ENCODE measurements at regions not wholly inside any gene's neighbourhood (a gene's known extent, or its start where the extent isn't known, plus 50 kb on each side); places are given as distances from the start of the nearest gene placed in this dataset.

DNA sequence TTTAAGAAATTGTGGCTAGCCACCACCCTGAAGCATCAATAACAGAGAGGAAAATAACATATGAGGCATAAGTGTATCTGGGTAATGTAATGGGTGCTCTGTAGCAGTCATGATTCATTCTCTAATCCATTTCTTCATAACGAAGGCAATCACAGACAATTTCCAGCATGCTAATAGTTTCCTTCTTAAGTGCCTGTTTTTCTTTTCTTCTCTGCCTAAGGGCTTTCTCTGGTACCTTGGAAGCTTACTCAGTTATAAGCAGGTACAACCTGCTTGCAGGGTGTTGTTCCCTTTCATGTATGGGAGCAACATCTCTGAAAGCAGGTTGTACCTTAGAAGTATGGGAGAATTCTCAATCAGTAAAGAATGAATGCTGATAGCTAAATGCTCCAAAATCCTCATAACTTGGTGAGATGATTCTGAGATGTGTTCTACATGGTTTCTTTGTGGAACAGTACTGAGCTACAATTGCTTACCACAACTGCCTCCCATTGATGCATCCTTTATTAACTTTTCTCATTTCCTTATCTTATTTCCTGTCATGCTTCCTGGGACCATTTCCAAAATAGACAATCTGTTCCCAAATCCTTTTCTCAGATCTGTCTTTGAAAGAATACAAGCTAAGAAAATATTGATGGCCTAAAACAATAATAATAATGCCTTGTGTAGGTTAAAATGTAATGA lies 247.6 kb downstream of the PAPSS1 start:
- TF ChIP-seq SMC3 (conservative IDR thresholded peaks at IDR 0.05; ENCODE audit: poor library complexity) (no peak), EP300 (conservative IDR thresholded peaks at IDR 0.05; ENCODE audit: poor library complexity, severe bottlenecking) (no peak), EZH2 (IDR thresholded peaks at IDR 0.05; ENCODE audit: borderline replicate concordance, insufficient read depth, low read length, poor library complexity, severe bottlenecking) (no peak), TAF1 (IDR thresholded peaks at IDR 0.05; ENCODE audit: low read depth) (no peak), POLR2AphosphoS5 (IDR thresholded peaks at IDR 0.05) (no peak), RAD21 (conservative IDR thresholded peaks at IDR 0.05) (no peak), MXI1 (conservative IDR thresholded peaks at IDR 0.05; ENCODE audit: poor library complexity, severe bottlenecking) (no peak)
- TF ChIP-seq, protein P1, sequence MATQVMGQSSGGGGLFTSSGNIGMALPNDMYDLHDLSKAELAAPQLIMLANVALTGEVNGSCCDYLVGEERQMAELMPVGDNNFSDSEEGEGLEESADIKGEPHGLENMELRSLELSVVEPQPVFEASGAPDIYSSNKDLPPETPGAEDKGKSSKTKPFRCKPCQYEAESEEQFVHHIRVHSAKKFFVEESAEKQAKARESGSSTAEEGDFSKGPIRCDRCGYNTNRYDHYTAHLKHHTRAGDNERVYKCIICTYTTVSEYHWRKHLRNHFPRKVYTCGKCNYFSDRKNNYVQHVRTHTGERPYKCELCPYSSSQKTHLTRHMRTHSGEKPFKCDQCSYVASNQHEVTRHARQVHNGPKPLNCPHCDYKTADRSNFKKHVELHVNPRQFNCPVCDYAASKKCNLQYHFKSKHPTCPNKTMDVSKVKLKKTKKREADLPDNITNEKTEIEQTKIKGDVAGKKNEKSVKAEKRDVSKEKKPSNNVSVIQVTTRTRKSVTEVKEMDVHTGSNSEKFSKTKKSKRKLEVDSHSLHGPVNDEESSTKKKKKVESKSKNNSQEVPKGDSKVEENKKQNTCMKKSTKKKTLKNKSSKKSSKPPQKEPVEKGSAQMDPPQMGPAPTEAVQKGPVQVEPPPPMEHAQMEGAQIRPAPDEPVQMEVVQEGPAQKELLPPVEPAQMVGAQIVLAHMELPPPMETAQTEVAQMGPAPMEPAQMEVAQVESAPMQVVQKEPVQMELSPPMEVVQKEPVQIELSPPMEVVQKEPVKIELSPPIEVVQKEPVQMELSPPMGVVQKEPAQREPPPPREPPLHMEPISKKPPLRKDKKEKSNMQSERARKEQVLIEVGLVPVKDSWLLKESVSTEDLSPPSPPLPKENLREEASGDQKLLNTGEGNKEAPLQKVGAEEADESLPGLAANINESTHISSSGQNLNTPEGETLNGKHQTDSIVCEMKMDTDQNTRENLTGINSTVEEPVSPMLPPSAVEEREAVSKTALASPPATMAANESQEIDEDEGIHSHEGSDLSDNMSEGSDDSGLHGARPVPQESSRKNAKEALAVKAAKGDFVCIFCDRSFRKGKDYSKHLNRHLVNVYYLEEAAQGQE (IDR thresholded peaks at IDR 0.05; ENCODE audit: borderline replicate concordance), result no peak
- TF ChIP-seq, protein P2, sequence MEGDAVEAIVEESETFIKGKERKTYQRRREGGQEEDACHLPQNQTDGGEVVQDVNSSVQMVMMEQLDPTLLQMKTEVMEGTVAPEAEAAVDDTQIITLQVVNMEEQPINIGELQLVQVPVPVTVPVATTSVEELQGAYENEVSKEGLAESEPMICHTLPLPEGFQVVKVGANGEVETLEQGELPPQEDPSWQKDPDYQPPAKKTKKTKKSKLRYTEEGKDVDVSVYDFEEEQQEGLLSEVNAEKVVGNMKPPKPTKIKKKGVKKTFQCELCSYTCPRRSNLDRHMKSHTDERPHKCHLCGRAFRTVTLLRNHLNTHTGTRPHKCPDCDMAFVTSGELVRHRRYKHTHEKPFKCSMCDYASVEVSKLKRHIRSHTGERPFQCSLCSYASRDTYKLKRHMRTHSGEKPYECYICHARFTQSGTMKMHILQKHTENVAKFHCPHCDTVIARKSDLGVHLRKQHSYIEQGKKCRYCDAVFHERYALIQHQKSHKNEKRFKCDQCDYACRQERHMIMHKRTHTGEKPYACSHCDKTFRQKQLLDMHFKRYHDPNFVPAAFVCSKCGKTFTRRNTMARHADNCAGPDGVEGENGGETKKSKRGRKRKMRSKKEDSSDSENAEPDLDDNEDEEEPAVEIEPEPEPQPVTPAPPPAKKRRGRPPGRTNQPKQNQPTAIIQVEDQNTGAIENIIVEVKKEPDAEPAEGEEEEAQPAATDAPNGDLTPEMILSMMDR (IDR thresholded peaks at IDR 0.05; ENCODE audit: poor library complexity, severe bottlenecking), result no peak
- Histone ChIP-seq H3K4me3 (ENCODE audit: low read length) (no peak overlapping the region), H3K27ac (ENCODE audit: low read length) (no peak overlapping the region), H3K36me3 (ENCODE audit: insufficient read depth, low read length) (no peaks in the 10 kb centered on the region), H3K27me3 (ENCODE audit: insufficient read depth, low read depth, low read length) (no peaks in the 10 kb centered on the region), H3K79me2 (replicated peaks; ENCODE audit: insufficient read depth, low read length) (no peaks in the 10 kb centered on the region), H4K20me1 (ENCODE audit: insufficient read depth) (no peaks in the 10 kb centered on the region), H3K9ac (ENCODE audit: low read length) (no peak overlapping the region), H3K4me2 (ENCODE audit: low read length) (no peak overlapping the region), H3K9me2 (ENCODE audit: insufficient read depth, low read length) (no peaks in the 10 kb centered on the region), H3F3A (ENCODE audit: insufficient read depth, low read length, poor library complexity, severe bottlenecking) (no peaks in the 10 kb centered on the region), H3K9me3 (ENCODE audit: low read length) (no peaks in the 10 kb centered on the region), H2AFZ (ENCODE audit: low read depth, low read length) (no peak overlapping the region)

GRCh38 chr4:107470173-107470572 lies 249.9 kb downstream of the PAPSS1 start:
- no peak overlapping the region for H3K4me2 ChIP-seq (ENCODE audit: low read length)
- TF ChIP-seq POLR2AphosphoS5 (IDR thresholded peaks at IDR 0.05) (no peak), MXI1 (conservative IDR thresholded peaks at IDR 0.05; ENCODE audit: poor library complexity, severe bottlenecking) (no peak), EP300 (conservative IDR thresholded peaks at IDR 0.05; ENCODE audit: poor library complexity, severe bottlenecking) (peak; percentile 27), SMC3 (conservative IDR thresholded peaks at IDR 0.05; ENCODE audit: poor library complexity) (no peak)
- H3K27me3 ChIP-seq (ENCODE audit: insufficient read depth, low read depth, low read length), result no peaks in the 10 kb centered on the region
- no peaks in the 10 kb centered on the region for H3K9me3 ChIP-seq (ENCODE audit: low read length)
- no peaks in the 10 kb centered on the region for H3K9me2 ChIP-seq (ENCODE audit: insufficient read depth, low read length)
- H3K27ac ChIP-seq (ENCODE audit: low read length), result no peak overlapping the region
- no peak overlapping the region for H3K9ac ChIP-seq (ENCODE audit: low read length)
- no peaks in the 10 kb centered on the region for H3F3A ChIP-seq (ENCODE audit: insufficient read depth, low read length, poor library complexity, severe bottlenecking)
- H4K20me1 ChIP-seq (ENCODE audit: insufficient read depth), result no peaks in the 10 kb centered on the region
- no peaks in the 10 kb centered on the region for H3K36me3 ChIP-seq (ENCODE audit: insufficient read depth, low read length)
- no peak overlapping the region for H2AFZ ChIP-seq (ENCODE audit: low read depth, low read length)
- no peak overlapping the region for H3K4me3 ChIP-seq (ENCODE audit: low read length)
- H3K79me2 ChIP-seq (replicated peaks; ENCODE audit: insufficient read depth, low read length), result no peaks in the 10 kb centered on the region

All from neural cell (in vitro differentiated cells).